Endodermal cell (in vitro differentiated cells): ENCODE measurements at regions not wholly inside any gene's neighbourhood (a gene's known extent, or its start where the extent isn't known, plus 50 kb on each side); places are given as distances from the start of the nearest gene placed in this dataset.
A peak's percentile ranks its signal among the peaks of the same experiment; 100 is the strongest.

Experiments used
- DNase-seq: peaks from one replicate; pipeline ENCODE4 v3.0.0-alpha.2; 2017
- H3K27ac ChIP-seq: 2 replicates; pipeline ENCODE4 v1.5.1; 2013; ENCODE audit warnings: mild to moderate bottlenecking, low read depth, low read length, moderate library complexity
- H3K27me3 ChIP-seq: 2 replicates; pipeline ENCODE4 v1.6.1; 2013; ENCODE audit warnings: mild to moderate bottlenecking, low read length, moderate library complexity; ENCODE audit not compliant: insufficient read depth, control insufficient read depth, poor library complexity, severe bottlenecking
- H3K36me3 ChIP-seq: 2 replicates; pipeline ENCODE4 v1.7.0; 2013; ENCODE audit warnings: mild to moderate bottlenecking, low read length, moderate library complexity; ENCODE audit not compliant: control insufficient read depth, insufficient read depth
- H3K4me1 ChIP-seq: one replicate; pipeline ENCODE4 v1.7.0; 2013; ENCODE audit warnings: low read length; ENCODE audit not compliant: control insufficient read depth, insufficient read depth
- H3K4me3 ChIP-seq: 2 replicates; pipeline ENCODE4 v1.5.1; 2013; ENCODE audit warnings: mild to moderate bottlenecking, low read length, moderate library complexity
- H3K9ac ChIP-seq: 2 replicates; pipeline ENCODE4 v1.6.1; 2013; ENCODE audit warnings: mild to moderate bottlenecking, low read length, moderate library complexity; ENCODE audit not compliant: poor library complexity, severe bottlenecking; ENCODE audit errors: extremely low read depth
- H3K9me3 ChIP-seq: 2 replicates; pipeline ENCODE4 v1.6.1; 2013; ENCODE audit warnings: mild to moderate bottlenecking, low read length, moderate library complexity; ENCODE audit not compliant: control insufficient read depth
- H3K27ac Mint-ChIP-seq: 2 replicates; pipeline ENCODE4 v1.8.0; 2020; ENCODE audit warnings: mixed read lengths
- H3K27me3 Mint-ChIP-seq: 2 replicates; pipeline ENCODE4 v1.8.0; 2021; ENCODE audit warnings: mild to moderate bottlenecking, mixed read lengths; ENCODE audit not compliant: insufficient read depth
- H3K36me3 Mint-ChIP-seq: 2 replicates; pipeline ENCODE4 v1.8.0; 2020; ENCODE audit warnings: low read depth, mixed read lengths
- H3K4me1 Mint-ChIP-seq: 2 replicates; pipeline ENCODE4 v1.8.0; 2020; ENCODE audit warnings: mixed read lengths
- H3K4me3 Mint-ChIP-seq: 2 replicates; pipeline ENCODE4 v1.8.0; 2020; ENCODE audit warnings: mild to moderate bottlenecking, moderate library complexity, mixed read lengths
- H3K9me3 Mint-ChIP-seq: 2 replicates; pipeline ENCODE4 v1.8.0; 2020; ENCODE audit warnings: mild to moderate bottlenecking, mixed read lengths
- WGBS, 2 experiments: methylation state at CpG; one replicate each; pipeline versions ENCODE4 v1.1.5 to v1.1.7; 2013; ENCODE audit warnings: missing lambda C conversion rate in 2 of 2, mixed read lengths in 1 of 2; ENCODE audit not compliant: insufficient coverage in 1 of 2, insufficient read length in 1 of 2; 5-methylcytosine and 5-hydroxymethylcytosine counted together
- TF ChIP-seq, protein P1 (sequence below): fragments of 200-600 bp; sonication (generic); conservative IDR thresholded peaks from 2 replicates; pipeline ENCODE4 v1.5.0; 2021; ENCODE audit warnings: antibody characterized with exemption, mild to moderate bottlenecking

DNA sequence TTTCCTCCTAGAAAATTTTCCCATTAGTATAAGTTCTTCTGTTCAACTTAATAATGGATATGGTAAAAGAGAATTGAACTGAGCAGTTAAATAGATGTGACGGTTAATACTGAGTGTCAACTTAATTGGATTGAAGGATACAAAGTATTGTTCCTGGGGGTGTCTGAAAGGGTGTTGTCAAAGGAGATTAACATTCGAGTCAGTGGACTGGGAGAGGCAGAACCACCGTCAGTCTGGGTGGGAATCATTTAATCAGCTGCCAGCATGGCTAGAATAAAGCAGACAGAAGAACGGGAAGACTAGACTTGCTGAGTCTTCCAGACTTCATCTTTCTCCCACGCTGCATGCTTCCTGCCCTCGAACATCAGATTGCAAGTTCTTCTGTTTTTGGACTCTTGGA is 689.6 kb upstream of the CDH10 start:
- Mint-ChIP-seq H3K4me3 (peak overlapping the region; percentile 16), H3K36me3 (peaks cover 5% of the 10 kb centered on the region), H3K27me3 (no peaks in the 10 kb centered on the region), H3K9me3 (peaks cover 5% of the 10 kb centered on the region), H3K27ac (peak overlapping the region; percentile 50), H3K4me1 (peaks cover 21% of the 10 kb centered on the region)
- H3K9me3 ChIP-seq: no peaks in the 10 kb centered on the region
- no peaks in the 10 kb centered on the region for H3K27me3 ChIP-seq
- no peak overlapping the region for H3K27ac ChIP-seq
- no peak overlapping the region for H3K9ac ChIP-seq
- no peaks in the 10 kb centered on the region for H3K4me1 ChIP-seq
- H3K36me3 ChIP-seq: no peaks in the 10 kb centered on the region
- peak overlapping the region; percentile 21 for H3K4me3 ChIP-seq
- 79% methylated on average over 5 to 6 of the region's 6 CpGs for WGBS, 2 experiments
- no peak for DNase-seq
- TF ChIP-seq, protein P1, sequence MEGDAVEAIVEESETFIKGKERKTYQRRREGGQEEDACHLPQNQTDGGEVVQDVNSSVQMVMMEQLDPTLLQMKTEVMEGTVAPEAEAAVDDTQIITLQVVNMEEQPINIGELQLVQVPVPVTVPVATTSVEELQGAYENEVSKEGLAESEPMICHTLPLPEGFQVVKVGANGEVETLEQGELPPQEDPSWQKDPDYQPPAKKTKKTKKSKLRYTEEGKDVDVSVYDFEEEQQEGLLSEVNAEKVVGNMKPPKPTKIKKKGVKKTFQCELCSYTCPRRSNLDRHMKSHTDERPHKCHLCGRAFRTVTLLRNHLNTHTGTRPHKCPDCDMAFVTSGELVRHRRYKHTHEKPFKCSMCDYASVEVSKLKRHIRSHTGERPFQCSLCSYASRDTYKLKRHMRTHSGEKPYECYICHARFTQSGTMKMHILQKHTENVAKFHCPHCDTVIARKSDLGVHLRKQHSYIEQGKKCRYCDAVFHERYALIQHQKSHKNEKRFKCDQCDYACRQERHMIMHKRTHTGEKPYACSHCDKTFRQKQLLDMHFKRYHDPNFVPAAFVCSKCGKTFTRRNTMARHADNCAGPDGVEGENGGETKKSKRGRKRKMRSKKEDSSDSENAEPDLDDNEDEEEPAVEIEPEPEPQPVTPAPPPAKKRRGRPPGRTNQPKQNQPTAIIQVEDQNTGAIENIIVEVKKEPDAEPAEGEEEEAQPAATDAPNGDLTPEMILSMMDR: no peak

DNA sequence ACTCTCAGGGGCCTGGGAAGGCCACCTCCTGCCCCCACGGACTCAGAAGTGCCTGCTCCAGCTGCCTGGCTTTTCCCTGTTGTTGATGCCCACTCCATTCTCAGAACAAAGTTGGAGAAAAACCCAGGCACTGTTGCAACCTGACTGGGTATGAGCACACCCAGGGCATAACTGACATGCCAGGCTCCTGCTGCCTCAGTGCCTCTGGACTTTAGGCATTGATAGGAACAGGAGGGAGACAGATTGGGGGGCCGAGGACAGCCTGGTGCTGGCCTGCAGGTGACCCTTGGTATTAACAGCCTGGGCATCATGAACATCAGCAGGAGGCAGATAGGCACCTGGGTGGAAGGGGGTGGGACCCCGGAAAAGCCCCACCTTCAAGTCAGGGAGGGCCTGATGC is 685.9 kb upstream of the CDH10 start:
- H3K27me3 Mint-ChIP-seq: no peaks in the 10 kb centered on the region
- no peak for DNase-seq
- H3K9me3 ChIP-seq: no peaks in the 10 kb centered on the region
- H3K9ac ChIP-seq: no peak overlapping the region
- no peak overlapping the region for H3K4me3 Mint-ChIP-seq
- TF ChIP-seq, protein P1: no peak
- H3K4me1 Mint-ChIP-seq: peaks cover 17% of the 10 kb centered on the region
- no peak overlapping the region for H3K4me3 ChIP-seq
- whole genome bisulfite sequencing, 2 experiments: 63 to 77% methylated on average over 2 to 3 of the region's 3 CpGs
- no peaks in the 10 kb centered on the region for H3K4me1 ChIP-seq
- H3K27me3 ChIP-seq: no peaks in the 10 kb centered on the region
- H3K36me3 Mint-ChIP-seq: peaks cover 7% of the 10 kb centered on the region
- no peak overlapping the region for H3K27ac Mint-ChIP-seq
- H3K27ac ChIP-seq: no peak overlapping the region
- H3K36me3 ChIP-seq: no peaks in the 10 kb centered on the region
- H3K9me3 Mint-ChIP-seq: peaks cover 9% of the 10 kb centered on the region

DNA sequence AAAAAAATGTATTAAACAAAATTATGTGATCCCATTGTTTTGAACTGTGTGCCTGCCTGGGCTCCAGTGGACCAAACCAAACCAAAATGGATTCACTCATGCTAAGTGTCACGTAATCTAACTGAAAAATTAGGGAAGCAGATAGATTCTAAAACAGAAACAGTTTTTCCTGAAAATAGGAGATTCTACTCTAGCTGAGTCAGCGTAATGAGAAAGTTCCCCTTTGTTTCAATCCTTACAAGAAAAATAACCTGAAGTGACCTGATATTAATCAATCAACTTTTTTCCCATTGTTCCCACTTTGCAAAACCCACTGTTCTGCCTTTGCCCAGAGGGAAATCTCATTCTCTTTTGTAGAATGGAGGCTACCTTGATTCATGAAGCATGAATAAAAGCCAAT is 682.4 kb upstream of the CDH10 start:
- no peaks in the 10 kb centered on the region for H3K9me3 ChIP-seq
- DNase-seq: no peak
- no peaks in the 10 kb centered on the region for H3K36me3 ChIP-seq
- H3K27ac Mint-ChIP-seq: no peak overlapping the region
- no peak overlapping the region for H3K9ac ChIP-seq
- H3K36me3 Mint-ChIP-seq: peaks cover 7% of the 10 kb centered on the region
- H3K27me3 Mint-ChIP-seq: no peaks in the 10 kb centered on the region
- H3K27me3 ChIP-seq: no peaks in the 10 kb centered on the region
- no peak overlapping the region for H3K4me3 ChIP-seq
- 94% methylated on average over 2 of the region's 2 CpGs for WGBS, 2 experiments
- TF ChIP-seq, protein P1: no peak
- no peaks in the 10 kb centered on the region for H3K4me1 Mint-ChIP-seq
- H3K4me3 Mint-ChIP-seq: no peak overlapping the region
- H3K9me3 Mint-ChIP-seq: peaks cover 9% of the 10 kb centered on the region
- H3K4me1 ChIP-seq: no peaks in the 10 kb centered on the region
- no peak overlapping the region for H3K27ac ChIP-seq
